Natural killer cell (primary cell): ENCODE measurements at regions not wholly inside any gene's neighbourhood (a gene's known extent, or its start where the extent isn't known, plus 50 kb on each side); places are given as distances from the start of the nearest gene placed in this dataset.

ENCODE experiments used
- ATAC-seq, 3 donors: fragments of 150-1000 bp in 2 of 3; fragments of 200-7000 bp in 1 of 3; cut with Tn5 transposase; 1 replicate in 1 of 3; 2 replicates in 2 of 3; pipeline ENCODE4 v1.10.0; 2021; ENCODE audit warnings: mild to moderate bottlenecking in 2 of 3, moderate library complexity in 2 of 3
- DNase-seq, 2 donors: peaks; one replicate each; pipeline versions ENCODE4 v3.0.0 to v3.0.0-alpha.2; 2013 to 2021; ENCODE audit warnings: mixed read lengths in 1 of 2
- H3K27ac ChIP-seq: one replicate; pipeline ENCODE4 v1.5.1; 2013; ENCODE audit warnings: mild to moderate bottlenecking, low read length
- H3K27me3 ChIP-seq: one replicate; pipeline ENCODE4 v1.6.1; 2013; ENCODE audit warnings: low read length; ENCODE audit not compliant: control insufficient read depth, insufficient read depth
- H3K36me3 ChIP-seq: one replicate; pipeline ENCODE4 v1.6.1; 2013; ENCODE audit warnings: low read length; ENCODE audit not compliant: control insufficient read depth, insufficient read depth
- H3K4me1 ChIP-seq: one replicate; pipeline ENCODE4 v1.6.1; 2013; ENCODE audit warnings: low read length; ENCODE audit not compliant: control insufficient read depth, insufficient read depth
- H3K4me3 ChIP-seq: one replicate; pipeline ENCODE4 v1.5.1; 2013; ENCODE audit warnings: low read length
- H3K9me3 ChIP-seq: one replicate; pipeline ENCODE4 v1.6.1; 2013; ENCODE audit warnings: low read length; ENCODE audit not compliant: control insufficient read depth, insufficient read depth
- H3K27ac Mint-ChIP-seq, 2 donors: one replicate each; pipeline ENCODE4 v1.8.0; 2022; ENCODE audit warnings: mild to moderate bottlenecking in 2 of 2, mixed read lengths in 2 of 2, moderate library complexity in 1 of 2
- H3K27me3 Mint-ChIP-seq, 2 donors: one replicate each; pipeline ENCODE4 v1.8.0; 2022; ENCODE audit warnings: low read depth in 2 of 2, mixed read lengths in 2 of 2
- H3K36me3 Mint-ChIP-seq: one replicate; pipeline ENCODE4 v1.8.0; 2022; ENCODE audit warnings: mixed read lengths
- H3K4me1 Mint-ChIP-seq, 2 donors: one replicate each; pipeline ENCODE4 v1.8.0; 2022; ENCODE audit warnings: mixed read lengths in 2 of 2
- H3K4me3 Mint-ChIP-seq: one replicate; pipeline ENCODE4 v1.8.0; 2022; ENCODE audit warnings: mild to moderate bottlenecking, moderate library complexity, mixed read lengths
- H3K9me3 Mint-ChIP-seq, 2 donors: one replicate each; pipeline ENCODE4 v1.8.0; 2022; ENCODE audit warnings: mixed read lengths in 2 of 2
- WGBS: methylation state at CpG from one replicate; pipeline ENCODE4 v1.1.7; 2013; ENCODE audit warnings: missing lambda C conversion rate; ENCODE audit not compliant: insufficient coverage; 5-methylcytosine and 5-hydroxymethylcytosine counted together
- intact Hi-C: fragments of 100-400 bp; cut with micrococcal nuclease; formaldehyde crosslinking; loops from one replicate; pipeline ENCODE4 v1.14.2; 2022
- TF ChIP-seq, protein P1 (sequence below): fragments of 200-600 bp; IDR thresholded peaks from one replicate; pipeline ENCODE4 v1.8.0; 2022; ENCODE audit warnings: antibody characterized with exemption

DNA sequence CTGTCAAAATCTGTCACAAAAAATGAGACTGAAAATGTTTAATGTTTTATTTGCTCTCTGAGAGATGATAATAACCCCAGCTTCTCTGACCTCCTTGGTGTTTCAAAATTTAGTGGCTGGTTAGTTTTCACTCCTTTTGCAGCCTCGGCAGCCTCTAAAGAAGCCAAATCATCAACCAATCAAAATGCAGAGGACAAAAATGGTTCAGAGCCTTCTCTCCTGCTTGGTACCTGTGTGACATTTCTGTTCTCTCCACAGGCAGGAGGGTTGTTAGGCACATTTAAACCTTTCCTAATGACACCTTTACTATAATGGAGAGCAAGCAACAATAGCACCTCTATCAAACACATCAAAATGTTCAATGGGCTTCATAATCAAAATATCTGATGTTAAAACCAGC, 375.5 kb downstream of the HACE1 start:
- intact Hi-C loops = no loop called here
- no peaks in the 10 kb centered on the region for H3K36me3 Mint-ChIP-seq
- no peaks in the 10 kb centered on the region for H3K4me1 Mint-ChIP-seq
- Histone ChIP-seq H3K36me3 (no peaks in the 10 kb centered on the region), H3K4me1 (no peaks in the 10 kb centered on the region), H3K27ac (no peak overlapping the region), H3K9me3 (no peaks in the 10 kb centered on the region), H3K27me3 (no peaks in the 10 kb centered on the region), H3K4me3 (no peak overlapping the region)
- no peak for ATAC-seq
- 82% methylated on average over 1 of the region's 1 CpG for WGBS
- TF ChIP-seq, protein P1, sequence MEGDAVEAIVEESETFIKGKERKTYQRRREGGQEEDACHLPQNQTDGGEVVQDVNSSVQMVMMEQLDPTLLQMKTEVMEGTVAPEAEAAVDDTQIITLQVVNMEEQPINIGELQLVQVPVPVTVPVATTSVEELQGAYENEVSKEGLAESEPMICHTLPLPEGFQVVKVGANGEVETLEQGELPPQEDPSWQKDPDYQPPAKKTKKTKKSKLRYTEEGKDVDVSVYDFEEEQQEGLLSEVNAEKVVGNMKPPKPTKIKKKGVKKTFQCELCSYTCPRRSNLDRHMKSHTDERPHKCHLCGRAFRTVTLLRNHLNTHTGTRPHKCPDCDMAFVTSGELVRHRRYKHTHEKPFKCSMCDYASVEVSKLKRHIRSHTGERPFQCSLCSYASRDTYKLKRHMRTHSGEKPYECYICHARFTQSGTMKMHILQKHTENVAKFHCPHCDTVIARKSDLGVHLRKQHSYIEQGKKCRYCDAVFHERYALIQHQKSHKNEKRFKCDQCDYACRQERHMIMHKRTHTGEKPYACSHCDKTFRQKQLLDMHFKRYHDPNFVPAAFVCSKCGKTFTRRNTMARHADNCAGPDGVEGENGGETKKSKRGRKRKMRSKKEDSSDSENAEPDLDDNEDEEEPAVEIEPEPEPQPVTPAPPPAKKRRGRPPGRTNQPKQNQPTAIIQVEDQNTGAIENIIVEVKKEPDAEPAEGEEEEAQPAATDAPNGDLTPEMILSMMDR = no peak
- no peak overlapping the region for H3K4me3 Mint-ChIP-seq
- no peaks in the 10 kb centered on the region for H3K27me3 Mint-ChIP-seq
- no peaks in the 10 kb centered on the region for H3K9me3 Mint-ChIP-seq
- DNase-seq = no peak
- H3K27ac Mint-ChIP-seq = no peak overlapping the region

DNA sequence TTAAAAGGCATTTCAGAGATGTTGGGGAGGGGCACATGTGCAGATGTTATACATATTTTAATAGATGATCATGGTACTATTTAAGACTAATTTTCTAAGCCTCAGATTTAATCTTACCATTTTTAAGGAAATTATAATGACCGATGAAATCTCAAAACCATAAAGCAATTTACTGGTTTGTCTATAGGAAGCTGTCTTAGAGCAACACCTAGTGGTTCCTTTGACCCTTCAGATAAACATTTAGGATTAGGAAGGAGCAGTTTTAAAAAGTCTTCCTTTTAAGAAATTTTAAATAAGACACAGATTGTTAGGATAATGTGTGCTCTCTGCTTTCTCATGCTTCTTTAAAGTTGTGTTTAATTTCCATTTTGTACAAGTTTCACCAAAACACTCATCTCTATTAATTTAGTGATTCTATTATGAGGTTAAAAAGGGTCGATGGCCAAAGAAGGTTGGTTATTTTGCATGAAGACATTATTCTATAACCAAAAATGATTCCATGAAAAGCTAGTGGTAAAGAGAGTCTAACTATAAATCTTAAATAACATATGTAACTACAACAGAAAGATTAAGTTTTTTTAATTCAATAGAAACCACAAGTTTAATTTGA, 376.4 kb downstream of the HACE1 start:
- no peaks in the 10 kb centered on the region for H3K9me3 ChIP-seq
- H3K4me3 ChIP-seq = no peak overlapping the region
- no CpG with 5 or more reads among the region's 2 CpGs for WGBS
- no peaks in the 10 kb centered on the region for H3K4me1 ChIP-seq
- TF ChIP-seq, protein P1 = no peak
- no peaks in the 10 kb centered on the region for H3K27me3 ChIP-seq
- Mint-ChIP-seq H3K27me3 (no peaks in the 10 kb centered on the region), H3K4me1 (no peaks in the 10 kb centered on the region), H3K9me3 (no peaks in the 10 kb centered on the region), H3K36me3 (no peaks in the 10 kb centered on the region), H3K4me3 (no peak overlapping the region), H3K27ac (no peak overlapping the region)
- H3K36me3 ChIP-seq = no peaks in the 10 kb centered on the region
- DNase-seq (no peak), ATAC-seq (no peak)
- intact Hi-C loops = no loop called here
- H3K27ac ChIP-seq = no peak overlapping the region

DNA sequence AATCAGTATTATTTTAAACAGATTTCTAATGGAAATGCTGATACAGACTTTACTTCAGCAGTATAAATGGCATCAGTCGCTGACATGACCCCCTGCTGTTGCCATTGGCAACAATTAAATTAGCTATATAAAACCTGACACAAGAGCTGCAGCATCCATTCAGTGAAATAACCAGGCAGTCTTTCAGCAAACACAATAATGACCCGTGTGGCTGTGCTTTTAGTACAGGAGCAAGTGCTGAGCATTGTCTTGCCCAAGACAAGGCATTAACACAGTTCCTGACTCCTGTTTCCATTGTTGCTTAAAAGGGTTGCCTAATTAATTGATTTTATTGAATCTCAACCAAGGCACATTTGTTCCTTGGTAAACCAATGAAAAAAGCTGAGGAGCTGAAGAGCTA, 382.1 kb downstream of the HACE1 start:
- DNase-seq (no peak), ATAC-seq (no peak)
- H3K9me3 Mint-ChIP-seq = peaks cover 0 to 4% of the 10 kb centered on the region in 2 donors
- H3K4me3 ChIP-seq = no peak overlapping the region
- no peaks in the 10 kb centered on the region for H3K4me1 Mint-ChIP-seq
- H3K27me3 Mint-ChIP-seq = no peaks in the 10 kb centered on the region
- H3K27ac ChIP-seq = no peak overlapping the region
- no peak overlapping the region for H3K27ac Mint-ChIP-seq
- WGBS = 69% methylated on average over 2 of the region's 2 CpGs
- intact Hi-C loops = no loop called here
- H3K36me3 ChIP-seq = no peaks in the 10 kb centered on the region
- H3K27me3 ChIP-seq = no peaks in the 10 kb centered on the region
- no peaks in the 10 kb centered on the region for H3K4me1 ChIP-seq
- TF ChIP-seq, protein P1 = no peak
- no peaks in the 10 kb centered on the region for H3K36me3 Mint-ChIP-seq
- no peaks in the 10 kb centered on the region for H3K9me3 ChIP-seq
- no peak overlapping the region for H3K4me3 Mint-ChIP-seq

DNA sequence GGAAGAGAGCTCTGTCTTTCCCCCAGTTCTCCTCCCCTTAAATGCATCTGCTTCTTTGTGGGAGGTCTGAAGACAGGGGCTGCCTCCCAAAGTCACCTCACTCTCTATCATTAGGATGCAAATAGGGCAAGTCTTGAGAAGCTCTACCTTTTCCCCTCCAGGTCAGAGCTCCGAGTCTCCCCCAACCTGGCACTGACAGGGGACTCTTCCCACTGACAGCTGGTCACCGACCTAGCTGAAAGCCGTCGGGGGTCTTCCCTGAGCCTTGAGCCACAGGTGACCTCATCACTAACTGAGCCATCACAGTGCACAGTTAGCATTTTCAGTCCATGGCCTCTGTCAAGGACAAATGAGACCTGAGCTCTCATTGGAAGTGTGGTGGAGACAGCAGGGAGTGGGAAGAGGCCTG, 386.7 kb downstream of the HACE1 start:
- intact Hi-C loops = no loop called here
- Mint-ChIP-seq H3K4me1 (no peaks in the 10 kb centered on the region), H3K27me3 (no peaks in the 10 kb centered on the region), H3K36me3 (no peaks in the 10 kb centered on the region), H3K27ac (no peak overlapping the region), H3K9me3 (peaks cover 0 to 4% of the 10 kb centered on the region in 2 donors), H3K4me3 (no peak overlapping the region)
- no peak for ATAC-seq
- WGBS = 72% methylated on average over 4 of the region's 4 CpGs
- H3K27ac ChIP-seq = no peak overlapping the region
- H3K4me1 ChIP-seq = no peaks in the 10 kb centered on the region
- no peaks in the 10 kb centered on the region for H3K36me3 ChIP-seq
- no peak for DNase-seq
- H3K9me3 ChIP-seq = no peaks in the 10 kb centered on the region
- TF ChIP-seq, protein P1 = no peak
- no peak overlapping the region for H3K4me3 ChIP-seq
- no peaks in the 10 kb centered on the region for H3K27me3 ChIP-seq
